OCI-LY1 (cell line): ENCODE measurements at regions not wholly inside any gene's neighbourhood (a gene's known extent, or its start where the extent isn't known, plus 50 kb on each side); places are given as distances from the start of the nearest gene placed in this dataset.

Experiments used
- H2AFZ ChIP-seq: fragments of 200-600 bp; sonication (generic), shearing (Covaris generic); 2 replicates; pipeline ENCODE4 v1.6.0; 2014; ENCODE audit warnings: antibody characterized with exemption, mild to moderate bottlenecking, low read length
- H3F3A ChIP-seq: fragments of 200-600 bp; sonication (generic), shearing (Covaris generic); 2 replicates; pipeline ENCODE4 v1.6.0; 2014; ENCODE audit warnings: mild to moderate bottlenecking, antibody characterized with exemption, low read length, moderate library complexity; ENCODE audit not compliant: insufficient read depth
- H3K27ac ChIP-seq: fragments of 200-600 bp; sonication (generic); 2 replicates; pipeline ENCODE4 v1.5.1; 2014; ENCODE audit warnings: low read length, mixed run types, mild to moderate bottlenecking, low read depth; ENCODE audit not compliant: poor library complexity, severe bottlenecking
- H3K27me3 ChIP-seq: fragments of 200-600 bp; sonication (generic); 2 replicates; pipeline ENCODE4 v1.6.0; 2014; ENCODE audit warnings: antibody characterized with exemption, mild to moderate bottlenecking, low read length, moderate library complexity; ENCODE audit not compliant: insufficient read depth
- H3K36me3 ChIP-seq: fragments of 200-600 bp; sonication (generic); 2 replicates; pipeline ENCODE4 v1.6.1; 2014; ENCODE audit warnings: mild to moderate bottlenecking, antibody characterized with exemption, low read length, moderate library complexity, mixed read lengths; ENCODE audit not compliant: insufficient read depth
- H3K4me1 ChIP-seq: fragments of 200-600 bp; sonication (generic); 2 replicates; pipeline ENCODE4 v1.5.1; 2014; ENCODE audit warnings: mild to moderate bottlenecking, low read length, moderate library complexity; ENCODE audit not compliant: insufficient read depth, severe bottlenecking
- H3K4me2 ChIP-seq: fragments of 200-600 bp; sonication (generic), shearing (Covaris generic); 2 replicates; pipeline ENCODE4 v1.6.1; 2014; ENCODE audit warnings: low read length
- H3K4me3 ChIP-seq: fragments of 200-600 bp; sonication (generic); 2 replicates; pipeline ENCODE4 v1.5.1; 2014; ENCODE audit warnings: low read length, low read depth, mild to moderate bottlenecking, mixed read lengths; ENCODE audit not compliant: poor library complexity, severe bottlenecking
- H3K79me2 ChIP-seq: fragments of 200-600 bp; shearing (Covaris generic); 2 replicates; pipeline ENCODE4 v1.6.1; 2016; ENCODE audit warnings: mixed run types, low read length, mixed read lengths; ENCODE audit not compliant: insufficient read depth
- H3K9ac ChIP-seq: fragments of 200-600 bp; sonication (generic), shearing (Covaris generic); 2 replicates; pipeline ENCODE4 v1.6.1; 2014; ENCODE audit warnings: mild to moderate bottlenecking, low read length, mixed read lengths
- H3K9me2 ChIP-seq: fragments of 200-600 bp; sonication (generic), shearing (Covaris generic); 2 replicates; pipeline ENCODE4 v1.6.1; 2014; ENCODE audit warnings: low read depth, mild to moderate bottlenecking, low read length, mixed read lengths
- H3K9me3 ChIP-seq: fragments of 200-600 bp; shearing (Covaris generic); 2 replicates; pipeline ENCODE4 v1.6.1; 2014; ENCODE audit warnings: low read length, mixed read lengths
- H4K20me1 ChIP-seq: fragments of 200-600 bp; sonication (generic), shearing (Covaris generic); 2 replicates; pipeline ENCODE4 v1.6.0; 2016; ENCODE audit warnings: mild to moderate bottlenecking, low read length; ENCODE audit not compliant: insufficient read depth
- EZH2 ChIP-seq: fragments of 200-600 bp; sonication (generic), shearing (Covaris generic); IDR thresholded peaks from 2 replicates; pipeline ENCODE4 v1.8.0; 2017; ENCODE audit warnings: borderline replicate concordance, mixed run types, mild to moderate bottlenecking, antibody characterized with exemption, low read length, moderate library complexity, mixed read lengths
- TF ChIP-seq, protein P1 (sequence below): fragments of 200-600 bp; sonication (generic), shearing (Covaris generic); IDR thresholded peaks from 2 replicates; pipeline ENCODE4 v1.5.1; 2017; ENCODE audit warnings: mild to moderate bottlenecking, antibody characterized with exemption, low read length, moderate library complexity, mixed read lengths

- H3K4me2 ChIP-seq = no peak overlapping the region
- H3K9ac ChIP-seq = no peak overlapping the region
- H4K20me1 ChIP-seq = no peaks in the 10 kb centered on the region
- no peaks in the 10 kb centered on the region for H3K9me3 ChIP-seq
- no peaks in the 10 kb centered on the region for H3K27me3 ChIP-seq
- H2AFZ ChIP-seq = no peak overlapping the region
- no peaks in the 10 kb centered on the region for H3K79me2 ChIP-seq
- no peak overlapping the region for H3K4me3 ChIP-seq
- no peaks in the 10 kb centered on the region for H3K36me3 ChIP-seq
- no peak overlapping the region for H3K27ac ChIP-seq
- H3K9me2 ChIP-seq = no peaks in the 10 kb centered on the region
- no peaks in the 10 kb centered on the region for H3K4me1 ChIP-seq
- TF ChIP-seq, protein P1, sequence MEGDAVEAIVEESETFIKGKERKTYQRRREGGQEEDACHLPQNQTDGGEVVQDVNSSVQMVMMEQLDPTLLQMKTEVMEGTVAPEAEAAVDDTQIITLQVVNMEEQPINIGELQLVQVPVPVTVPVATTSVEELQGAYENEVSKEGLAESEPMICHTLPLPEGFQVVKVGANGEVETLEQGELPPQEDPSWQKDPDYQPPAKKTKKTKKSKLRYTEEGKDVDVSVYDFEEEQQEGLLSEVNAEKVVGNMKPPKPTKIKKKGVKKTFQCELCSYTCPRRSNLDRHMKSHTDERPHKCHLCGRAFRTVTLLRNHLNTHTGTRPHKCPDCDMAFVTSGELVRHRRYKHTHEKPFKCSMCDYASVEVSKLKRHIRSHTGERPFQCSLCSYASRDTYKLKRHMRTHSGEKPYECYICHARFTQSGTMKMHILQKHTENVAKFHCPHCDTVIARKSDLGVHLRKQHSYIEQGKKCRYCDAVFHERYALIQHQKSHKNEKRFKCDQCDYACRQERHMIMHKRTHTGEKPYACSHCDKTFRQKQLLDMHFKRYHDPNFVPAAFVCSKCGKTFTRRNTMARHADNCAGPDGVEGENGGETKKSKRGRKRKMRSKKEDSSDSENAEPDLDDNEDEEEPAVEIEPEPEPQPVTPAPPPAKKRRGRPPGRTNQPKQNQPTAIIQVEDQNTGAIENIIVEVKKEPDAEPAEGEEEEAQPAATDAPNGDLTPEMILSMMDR = no peak
- no peak for TF ChIP-seq EZH2
- no peaks in the 10 kb centered on the region for H3F3A ChIP-seq
These were observed 328.6 kb downstream of the ENC1 start for GRCh38 chr5:74311961-74312360.

DNA sequence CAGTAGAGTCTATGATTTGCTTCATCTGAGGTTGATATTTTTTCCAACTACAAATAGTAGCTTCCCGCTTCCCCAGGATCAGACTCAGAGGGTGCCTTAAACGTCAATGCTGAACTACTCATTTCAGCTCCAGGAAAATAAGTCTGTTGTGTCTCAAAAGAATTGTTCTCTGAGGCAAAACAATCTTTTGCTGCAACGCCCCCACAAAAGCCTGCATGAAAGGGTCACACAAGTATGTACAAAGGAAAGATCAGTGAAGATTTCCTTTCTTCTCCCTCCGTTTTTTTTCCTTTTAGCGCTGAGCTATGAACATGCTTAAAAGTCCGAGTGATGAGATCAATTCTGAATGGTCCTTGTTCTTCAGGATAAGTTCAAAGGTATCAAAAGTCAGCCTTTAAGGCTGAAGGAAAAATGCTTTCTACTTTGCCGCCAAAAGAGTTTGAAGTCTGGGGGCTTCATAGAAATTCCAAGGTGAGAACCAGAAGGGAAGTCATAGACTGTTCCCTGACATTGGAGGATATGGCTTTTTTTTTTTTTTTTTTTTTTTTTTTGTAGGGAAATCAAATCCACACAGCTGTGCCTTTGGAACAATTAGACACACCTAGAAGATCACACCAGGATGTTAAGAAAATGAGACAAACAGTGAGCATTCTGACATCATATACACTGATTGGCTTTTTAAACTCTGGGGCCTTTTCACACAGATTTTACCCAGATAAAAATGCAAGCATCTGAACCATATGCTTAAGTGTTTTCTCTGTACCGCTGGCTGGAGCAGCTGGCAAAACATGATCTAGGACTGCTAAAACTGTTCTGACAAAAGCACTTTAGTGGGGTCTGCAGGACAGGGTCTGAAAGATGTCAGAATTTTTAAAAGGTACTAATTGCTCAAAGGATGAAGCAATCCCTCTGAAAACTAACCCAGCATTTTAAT, 329.3 kb downstream of the ENC1 start:
- no peaks in the 10 kb centered on the region for H3F3A ChIP-seq
- no peaks in the 10 kb centered on the region for H3K36me3 ChIP-seq
- no peak overlapping the region for H3K4me3 ChIP-seq
- no peak overlapping the region for H3K4me2 ChIP-seq
- no peaks in the 10 kb centered on the region for H3K79me2 ChIP-seq
- H3K27me3 ChIP-seq = no peaks in the 10 kb centered on the region
- H3K4me1 ChIP-seq = no peaks in the 10 kb centered on the region
- H3K27ac ChIP-seq = no peak overlapping the region
- no peaks in the 10 kb centered on the region for H4K20me1 ChIP-seq
- no peaks in the 10 kb centered on the region for H3K9me2 ChIP-seq
- no peak overlapping the region for H2AFZ ChIP-seq
- TF ChIP-seq, protein P1 = no peak
- no peaks in the 10 kb centered on the region for H3K9me3 ChIP-seq
- no peak overlapping the region for H3K9ac ChIP-seq

DNA sequence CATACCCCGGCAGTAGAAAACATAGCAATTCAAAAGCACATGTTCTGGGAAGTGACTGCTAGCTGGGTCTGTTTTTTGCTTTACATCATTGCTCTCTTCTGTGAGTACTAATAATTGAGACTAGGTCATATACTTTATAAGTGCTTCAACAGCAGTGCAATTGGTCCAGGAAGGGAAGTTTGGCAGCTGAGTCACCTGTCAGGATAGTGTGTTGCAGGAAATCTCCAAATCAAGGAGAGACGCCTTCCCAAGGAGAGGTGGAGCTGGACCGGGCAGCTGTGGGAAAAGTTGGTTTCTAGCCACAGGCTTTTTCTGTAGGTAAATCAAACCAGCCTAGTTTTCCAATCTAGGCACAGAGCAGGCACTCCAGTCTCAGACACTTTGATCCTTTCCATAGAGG, 330.1 kb downstream of the ENC1 start:
- no peaks in the 10 kb centered on the region for H3K9me3 ChIP-seq
- no peak overlapping the region for H2AFZ ChIP-seq
- no peak overlapping the region for H3K4me3 ChIP-seq
- no peaks in the 10 kb centered on the region for H3K27me3 ChIP-seq
- no peaks in the 10 kb centered on the region for H3K36me3 ChIP-seq
- H3K4me1 ChIP-seq = no peaks in the 10 kb centered on the region
- H3K9me2 ChIP-seq = no peaks in the 10 kb centered on the region
- no peaks in the 10 kb centered on the region for H4K20me1 ChIP-seq
- no peak overlapping the region for H3K27ac ChIP-seq
- H3K9ac ChIP-seq = no peak overlapping the region
- no peak overlapping the region for H3K4me2 ChIP-seq
- H3K79me2 ChIP-seq = no peaks in the 10 kb centered on the region
- no peaks in the 10 kb centered on the region for H3F3A ChIP-seq
- TF ChIP-seq, protein P1 = no peak
- no peak for TF ChIP-seq EZH2
